ENCODE measurements at regions not wholly inside any gene's neighbourhood (a gene's known extent, or its start where the extent isn't known, plus 50 kb on each side); places are given as distances from the start of the nearest gene placed in this dataset.

GRCh38 chr5:27722337-27722736 lies 684.0 kb upstream of the CDH9 start:
- H3K36me3 ChIP-seq (ENCODE audit: insufficient read depth, low read length): no peaks in the 10 kb centered on the region
- intact Hi-C loops (cut with micrococcal nuclease): no loop called here
- Mint-ChIP-seq H3K27me3 (no peaks in the 10 kb centered on the region), H3K9me3 (peaks cover 1 to 8% (median 3%) of the 10 kb centered on the region in 8 donors), H3K27ac (no peak overlapping the region), H3K4me1 (no peaks in the 10 kb centered on the region), H3K4me3 (no peak overlapping the region), H3K36me3 (no peaks in the 10 kb centered on the region)
- no peaks in the 10 kb centered on the region for H3K27me3 ChIP-seq (ENCODE audit: insufficient read depth, low read length)
- no peaks in the 10 kb centered on the region for H3K9me3 ChIP-seq (ENCODE audit: control insufficient read depth in 1 of 2, low read length in 2 of 2)
- ChIA-PET CTCF (ENCODE audit: partially characterized antibody) (no interaction called here), POLR2A (ENCODE audit: partially characterized antibody) (no interaction called here)
- no peaks in the 10 kb centered on the region for H3K4me1 ChIP-seq (ENCODE audit: insufficient read depth, low read length)
- no peak for DNase-seq
- H3K27ac ChIP-seq (ENCODE audit: low read depth, low read length): no peak overlapping the region
- H3K4me3 ChIP-seq (ENCODE audit: low read length in 2 of 2): no peak overlapping the region

- Mint-ChIP-seq H3K4me1 (no peaks in the 10 kb centered on the region), H3K4me3 (no peak overlapping the region), H3K27me3 (no peaks in the 10 kb centered on the region), H3K36me3 (no peaks in the 10 kb centered on the region), H3K9me3 (peaks cover 0 to 22% (median 7%) of the 10 kb centered on the region in 8 donors), H3K27ac (no peak overlapping the region)
- H3K4me3 ChIP-seq (ENCODE audit: low read length in 2 of 2): no peak overlapping the region
- H3K27me3 ChIP-seq (ENCODE audit: insufficient read depth, low read length): no peaks in the 10 kb centered on the region
- no peak overlapping the region for H3K27ac ChIP-seq (ENCODE audit: low read depth, low read length)
- CTCF ChIA-PET (ENCODE audit: partially characterized antibody): no interaction called here
- H3K36me3 ChIP-seq (ENCODE audit: insufficient read depth, low read length): no peaks in the 10 kb centered on the region
- no peaks in the 10 kb centered on the region for H3K9me3 ChIP-seq (ENCODE audit: control insufficient read depth in 1 of 2, low read length in 2 of 2)
- intact Hi-C loops (cut with micrococcal nuclease): no loop called here
- no peaks in the 10 kb centered on the region for H3K4me1 ChIP-seq (ENCODE audit: insufficient read depth, low read length)
- no peak for DNase-seq
- POLR2A ChIA-PET (ENCODE audit: partially characterized antibody): no interaction called here
Measured at GRCh38 chr5:27708534-27708933, 670.1 kb upstream of the CDH9 start.

GRCh38 chr5:27706832-27707231 lies 668.4 kb upstream of the CDH9 start:
- Mint-ChIP-seq H3K4me1 (no peaks in the 10 kb centered on the region), H3K27me3 (no peaks in the 10 kb centered on the region)

GRCh38 chr5:27705661-27706060 lies 667.3 kb upstream of the CDH9 start:
- Mint-ChIP-seq H3K9me3 (peaks cover 5 to 17% (median 6%) of the 10 kb centered on the region in 8 donors), H3K27me3 (no peaks in the 10 kb centered on the region), H3K27ac (no peak overlapping the region), H3K4me3 (no peak overlapping the region), H3K4me1 (no peaks in the 10 kb centered on the region), H3K36me3 (no peaks in the 10 kb centered on the region)
- ChIA-PET CTCF (ENCODE audit: partially characterized antibody) (no interaction called here), POLR2A (ENCODE audit: partially characterized antibody) (no interaction called here)
- no peaks in the 10 kb centered on the region for H3K4me1 ChIP-seq (ENCODE audit: insufficient read depth, low read length)
- H3K27ac ChIP-seq (ENCODE audit: low read depth, low read length): no peak overlapping the region
- intact Hi-C loops (cut with micrococcal nuclease): no loop called here
- H3K9me3 ChIP-seq (ENCODE audit: control insufficient read depth in 1 of 2, low read length in 2 of 2): no peaks in the 10 kb centered on the region
- no peak for DNase-seq
- no peaks in the 10 kb centered on the region for H3K27me3 ChIP-seq (ENCODE audit: insufficient read depth, low read length)
- no peak overlapping the region for H3K4me3 ChIP-seq (ENCODE audit: low read length in 2 of 2)
- no peaks in the 10 kb centered on the region for H3K36me3 ChIP-seq (ENCODE audit: insufficient read depth, low read length)

More at GRCh38 chr5:27706832-27707231, 668.4 kb upstream of the CDH9 start:
- H3K36me3 ChIP-seq (ENCODE audit: insufficient read depth, low read length): no peaks in the 10 kb centered on the region
- ChIA-PET CTCF (ENCODE audit: partially characterized antibody) (no interaction called here), POLR2A (ENCODE audit: partially characterized antibody) (no interaction called here)
- no peak overlapping the region for H3K27ac ChIP-seq (ENCODE audit: low read depth, low read length)
- Mint-ChIP-seq H3K9me3 (peaks cover 5 to 21% (median 8%) of the 10 kb centered on the region in 8 donors), H3K36me3 (no peaks in the 10 kb centered on the region), H3K4me3 (no peak overlapping the region), H3K27ac (no peak overlapping the region)
- no peaks in the 10 kb centered on the region for H3K4me1 ChIP-seq (ENCODE audit: insufficient read depth, low read length)
- no peak overlapping the region for H3K4me3 ChIP-seq (ENCODE audit: low read length in 2 of 2)
- no peaks in the 10 kb centered on the region for H3K27me3 ChIP-seq (ENCODE audit: insufficient read depth, low read length)
- intact Hi-C loops (cut with micrococcal nuclease): no loop called here
- H3K9me3 ChIP-seq (ENCODE audit: control insufficient read depth in 1 of 2, low read length in 2 of 2): no peaks in the 10 kb centered on the region
- no peak for DNase-seq

DNA sequence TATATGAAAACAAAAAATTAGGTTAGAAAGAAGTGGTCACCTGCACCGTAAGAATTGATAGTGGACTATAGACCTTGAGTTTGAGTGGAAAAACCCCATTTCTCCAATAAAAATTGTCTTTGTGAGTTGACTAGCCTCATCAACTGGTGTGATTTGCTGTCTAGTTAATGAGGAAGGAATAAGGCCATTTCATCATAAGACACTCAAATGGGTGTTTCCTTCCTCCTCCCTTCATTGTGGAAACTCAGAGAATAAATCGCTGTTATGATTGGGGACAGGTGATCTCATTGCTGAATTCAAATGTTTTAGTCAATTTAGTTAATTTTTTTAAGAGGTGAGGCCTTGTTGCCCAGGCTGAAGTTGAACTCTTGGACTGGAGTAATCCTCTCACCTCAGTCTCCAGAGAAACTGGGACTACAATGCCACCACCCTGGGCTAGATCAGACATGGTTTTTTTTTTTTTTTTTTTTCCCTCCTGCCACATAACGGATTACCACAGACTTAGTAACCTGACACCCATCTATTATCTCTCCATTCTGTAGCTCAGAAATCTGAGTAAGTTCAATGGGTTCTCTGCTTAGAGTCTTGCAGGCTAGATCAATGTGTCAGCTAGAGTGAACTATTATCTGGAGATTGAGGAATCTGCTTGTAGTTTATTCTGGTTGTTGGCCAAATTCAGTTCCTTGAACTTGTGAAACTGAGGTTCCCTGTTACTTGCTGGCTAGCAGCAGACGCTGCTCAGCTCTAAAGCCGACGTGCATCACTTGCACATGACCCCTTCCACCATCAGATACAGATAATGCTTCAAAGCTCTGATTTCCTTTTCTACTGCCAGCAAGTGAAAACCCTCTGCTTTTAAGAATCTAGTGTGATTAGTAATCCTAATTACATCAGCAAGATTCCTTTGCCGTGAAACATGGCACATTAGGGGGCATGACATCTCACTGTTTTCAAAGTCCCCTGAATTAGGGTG lies 663.8 kb upstream of the CDH9 start:
- Mint-ChIP-seq H3K27ac (no peak overlapping the region), H3K4me1 (no peaks in the 10 kb centered on the region), H3K27me3 (no peaks in the 10 kb centered on the region), H3K4me3 (no peak overlapping the region), H3K9me3 (peaks cover 5 to 15% (median 8%) of the 10 kb centered on the region in 8 donors), H3K36me3 (no peaks in the 10 kb centered on the region)
- no peaks in the 10 kb centered on the region for H3K4me1 ChIP-seq (ENCODE audit: insufficient read depth, low read length)
- H3K4me3 ChIP-seq (ENCODE audit: low read length in 2 of 2): no peak overlapping the region
- H3K36me3 ChIP-seq (ENCODE audit: insufficient read depth, low read length): no peaks in the 10 kb centered on the region
- intact Hi-C loops (cut with micrococcal nuclease): no loop called here
- H3K9me3 ChIP-seq (ENCODE audit: control insufficient read depth in 1 of 2, low read length in 2 of 2): no peaks in the 10 kb centered on the region
- ChIA-PET CTCF (ENCODE audit: partially characterized antibody) (no interaction called here), POLR2A (ENCODE audit: partially characterized antibody) (no interaction called here)
- no peak for DNase-seq
- H3K27me3 ChIP-seq (ENCODE audit: insufficient read depth, low read length): no peaks in the 10 kb centered on the region
- H3K27ac ChIP-seq (ENCODE audit: low read depth, low read length): no peak overlapping the region

DNA sequence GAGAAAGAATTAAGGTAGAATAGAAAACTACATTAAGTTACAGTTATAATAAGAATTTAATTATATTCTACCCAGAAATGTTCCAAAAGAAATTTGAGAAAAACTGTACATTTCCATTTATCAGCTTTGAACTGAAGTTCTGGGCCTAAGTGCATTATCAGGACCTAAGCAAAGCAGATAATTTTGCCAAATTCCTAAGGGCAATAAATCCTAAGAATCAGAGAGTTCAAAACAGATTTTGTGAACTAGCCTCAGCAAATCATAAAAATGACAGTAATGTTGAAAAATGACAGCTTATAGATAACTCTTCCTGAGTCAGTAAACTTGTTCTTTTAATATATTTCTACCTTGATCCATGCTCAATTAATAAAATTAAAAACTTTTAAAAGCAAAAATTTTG lies 662.1 kb upstream of the CDH9 start:
- Mint-ChIP-seq H3K27ac (no peak overlapping the region), H3K27me3 (no peaks in the 10 kb centered on the region), H3K4me1 (no peaks in the 10 kb centered on the region), H3K4me3 (no peak overlapping the region), H3K9me3 (peaks cover 5 to 15% (median 8%) of the 10 kb centered on the region in 8 donors), H3K36me3 (no peaks in the 10 kb centered on the region)
- ChIA-PET CTCF (ENCODE audit: partially characterized antibody) (no interaction called here), POLR2A (ENCODE audit: partially characterized antibody) (no interaction called here)
- no peaks in the 10 kb centered on the region for H3K4me1 ChIP-seq (ENCODE audit: insufficient read depth, low read length)
- no peaks in the 10 kb centered on the region for H3K9me3 ChIP-seq (ENCODE audit: control insufficient read depth in 1 of 2, low read length in 2 of 2)
- DNase-seq: no peak
- no peaks in the 10 kb centered on the region for H3K27me3 ChIP-seq (ENCODE audit: insufficient read depth, low read length)
- no peak overlapping the region for H3K27ac ChIP-seq (ENCODE audit: low read depth, low read length)
- intact Hi-C loops (cut with micrococcal nuclease): no loop called here
- H3K36me3 ChIP-seq (ENCODE audit: insufficient read depth, low read length): no peaks in the 10 kb centered on the region
- no peak overlapping the region for H3K4me3 ChIP-seq (ENCODE audit: low read length in 2 of 2)

- CTCF ChIA-PET (ENCODE audit: partially characterized antibody): no interaction called here
Measured at GRCh38 chr5:27682600-27682999, 644.2 kb upstream of the CDH9 start.

More at GRCh38 chr5:27682600-27682999, 644.2 kb upstream of the CDH9 start:
- POLR2A ChIA-PET (ENCODE audit: partially characterized antibody): no interaction called here
- H3K4me1 ChIP-seq (ENCODE audit: insufficient read depth, low read length): no peaks in the 10 kb centered on the region
- H3K27ac ChIP-seq (ENCODE audit: low read depth, low read length): no peak overlapping the region
- H3K36me3 ChIP-seq (ENCODE audit: insufficient read depth, low read length): no peaks in the 10 kb centered on the region
- no peak overlapping the region for H3K4me3 ChIP-seq (ENCODE audit: low read length in 2 of 2)
- Mint-ChIP-seq H3K27ac (no peak overlapping the region), H3K4me1 (no peaks in the 10 kb centered on the region), H3K9me3 (peaks cover 5 to 24% (median 17%) of the 10 kb centered on the region in 8 donors), H3K4me3 (no peak overlapping the region), H3K36me3 (no peaks in the 10 kb centered on the region), H3K27me3 (no peaks in the 10 kb centered on the region)
- no peaks in the 10 kb centered on the region for H3K27me3 ChIP-seq (ENCODE audit: insufficient read depth, low read length)
- intact Hi-C loops (cut with micrococcal nuclease): no loop called here
- no peak for DNase-seq
- H3K9me3 ChIP-seq (ENCODE audit: control insufficient read depth in 1 of 2, low read length in 2 of 2): no peaks in the 10 kb centered on the region

Measured in CD4-positive, alpha-beta memory T cell (primary cell).